ENCODE measurements at regions not wholly inside any gene's neighbourhood (a gene's known extent, or its start where the extent isn't known, plus 50 kb on each side); places are given as distances from the start of the nearest gene placed in this dataset.

DNA sequence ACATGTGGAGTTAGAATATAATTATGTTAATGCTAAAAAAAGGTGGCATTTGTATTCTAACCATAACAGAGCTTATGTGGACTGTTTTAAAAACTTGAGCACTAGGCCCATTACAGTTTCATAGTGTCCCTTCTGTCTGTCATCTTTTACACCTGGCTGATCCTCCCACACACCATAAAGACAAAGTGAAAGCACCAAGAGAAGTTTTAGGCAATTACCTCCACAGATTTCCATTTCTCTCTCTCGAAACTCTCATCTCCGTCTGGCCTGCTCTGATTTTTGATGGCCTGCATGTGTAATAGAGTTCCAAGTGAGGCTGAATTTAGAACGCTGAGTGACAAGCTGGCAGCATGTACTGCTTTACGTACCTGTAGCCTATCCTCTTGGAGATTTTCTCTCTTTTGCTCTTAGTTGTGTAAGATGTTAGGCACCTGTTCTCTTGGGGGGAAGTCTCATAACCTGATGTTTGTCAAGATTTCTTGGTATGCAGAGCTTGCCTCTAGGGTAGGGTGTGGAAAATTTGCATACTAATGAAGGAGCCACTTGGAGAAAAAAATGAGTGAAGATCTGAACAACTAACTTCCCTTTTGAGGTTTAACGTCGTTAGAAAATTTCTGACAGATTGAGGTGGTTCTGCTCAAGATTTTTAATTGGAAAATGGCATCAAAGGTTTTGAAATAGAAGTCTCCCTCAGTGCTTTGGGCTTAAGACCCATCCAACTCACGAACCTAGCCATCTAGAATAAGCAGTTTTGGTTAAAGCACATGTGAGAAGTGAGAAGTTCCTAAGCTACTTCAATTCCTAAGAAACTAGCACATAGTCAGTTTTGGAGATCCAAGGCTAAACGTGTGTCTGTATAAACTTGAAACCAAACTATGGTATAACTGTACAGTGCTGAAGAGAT, 57.6 kb upstream of the RAP1GDS1 start:
- no peaks in the 10 kb centered on the region for H3K9me3 ChIP-seq (ENCODE audit: insufficient read depth, low read depth, low read length)
- no peaks in the 10 kb centered on the region for H3K27me3 ChIP-seq (ENCODE audit: insufficient read depth, low read length)
- Mint-ChIP-seq H3K27me3 (ENCODE audit: low read depth, unreplicated experiment) (no peaks in the 10 kb centered on the region), H3K4me3 (ENCODE audit: unreplicated experiment) (no peak overlapping the region), H3K27ac (ENCODE audit: unreplicated experiment) (no peak overlapping the region), H3K4me1 (ENCODE audit: low read depth, unreplicated experiment) (no peaks in the 10 kb centered on the region), H3K36me3 (ENCODE audit: low read depth, unreplicated experiment) (no peaks in the 10 kb centered on the region), H3K9me3 (ENCODE audit: unreplicated experiment) (peaks cover 3% of the 10 kb centered on the region)
- no peak overlapping the region for H3K27ac ChIP-seq (ENCODE audit: low read depth, low read length)
- H2AFZ ChIP-seq (ENCODE audit: low read depth, low read length), result no peak overlapping the region
- FAIRE-seq (no peak), DNase-seq (ENCODE audit: low read depth) (no peak)
- H3K79me2 ChIP-seq (ENCODE audit: insufficient read depth, low read length), result no peaks in the 10 kb centered on the region
- no peaks in the 10 kb centered on the region for H4K20me1 ChIP-seq (ENCODE audit: insufficient read depth, low read length)
- H3K4me1 ChIP-seq (ENCODE audit: insufficient read depth, low read length), result no peaks in the 10 kb centered on the region
- H3K36me3 ChIP-seq (ENCODE audit: insufficient read depth, low read length), result no peaks in the 10 kb centered on the region
- no peak overlapping the region for H3K4me3 ChIP-seq (ENCODE audit: insufficient read depth, low read depth, low read length)
- H3K4me2 ChIP-seq (ENCODE audit: low read length), result no peak overlapping the region
- no peak overlapping the region for H3K9ac ChIP-seq (ENCODE audit: low read length)
- TF ChIP-seq EZH2 (IDR thresholded peaks at IDR 0.05; ENCODE audit: insufficient read depth, low read length), result no peak
- TF ChIP-seq, protein P1, sequence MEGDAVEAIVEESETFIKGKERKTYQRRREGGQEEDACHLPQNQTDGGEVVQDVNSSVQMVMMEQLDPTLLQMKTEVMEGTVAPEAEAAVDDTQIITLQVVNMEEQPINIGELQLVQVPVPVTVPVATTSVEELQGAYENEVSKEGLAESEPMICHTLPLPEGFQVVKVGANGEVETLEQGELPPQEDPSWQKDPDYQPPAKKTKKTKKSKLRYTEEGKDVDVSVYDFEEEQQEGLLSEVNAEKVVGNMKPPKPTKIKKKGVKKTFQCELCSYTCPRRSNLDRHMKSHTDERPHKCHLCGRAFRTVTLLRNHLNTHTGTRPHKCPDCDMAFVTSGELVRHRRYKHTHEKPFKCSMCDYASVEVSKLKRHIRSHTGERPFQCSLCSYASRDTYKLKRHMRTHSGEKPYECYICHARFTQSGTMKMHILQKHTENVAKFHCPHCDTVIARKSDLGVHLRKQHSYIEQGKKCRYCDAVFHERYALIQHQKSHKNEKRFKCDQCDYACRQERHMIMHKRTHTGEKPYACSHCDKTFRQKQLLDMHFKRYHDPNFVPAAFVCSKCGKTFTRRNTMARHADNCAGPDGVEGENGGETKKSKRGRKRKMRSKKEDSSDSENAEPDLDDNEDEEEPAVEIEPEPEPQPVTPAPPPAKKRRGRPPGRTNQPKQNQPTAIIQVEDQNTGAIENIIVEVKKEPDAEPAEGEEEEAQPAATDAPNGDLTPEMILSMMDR (IDR thresholded peaks at IDR 0.05; ENCODE audit: insufficient read depth, low read depth, low read length), result no peak

DNA sequence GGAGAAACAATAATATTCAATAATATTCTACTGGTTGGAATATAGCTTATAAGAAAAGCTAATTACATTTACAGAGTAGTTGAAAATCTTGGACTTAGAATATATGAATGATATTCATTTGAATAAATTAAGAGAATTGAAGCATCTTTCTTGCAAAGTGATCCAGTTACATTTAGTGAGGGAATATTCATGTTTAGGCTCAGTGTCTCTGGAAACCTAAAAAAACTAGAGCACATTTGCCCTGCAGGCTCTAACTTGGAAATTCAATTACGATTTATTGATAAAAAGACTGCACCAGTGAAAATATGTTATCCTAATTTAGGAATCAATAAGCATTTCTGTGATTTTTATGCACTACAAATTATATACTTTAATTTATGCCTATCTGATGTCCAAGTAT, 58.3 kb upstream of the RAP1GDS1 start:
- H3K4me3 ChIP-seq (ENCODE audit: insufficient read depth, low read depth, low read length), result no peak overlapping the region
- H3K4me3 Mint-ChIP-seq (ENCODE audit: unreplicated experiment), result no peak overlapping the region
- H3K36me3 Mint-ChIP-seq (ENCODE audit: low read depth, unreplicated experiment), result no peaks in the 10 kb centered on the region
- H3K27me3 ChIP-seq (ENCODE audit: insufficient read depth, low read length), result no peaks in the 10 kb centered on the region
- TF ChIP-seq, protein P1 (IDR thresholded peaks at IDR 0.05; ENCODE audit: insufficient read depth, low read depth, low read length), result no peak
- TF ChIP-seq EZH2 (IDR thresholded peaks at IDR 0.05; ENCODE audit: insufficient read depth, low read length), result no peak
- H3K27ac Mint-ChIP-seq (ENCODE audit: unreplicated experiment), result no peak overlapping the region
- no peak overlapping the region for H3K9ac ChIP-seq (ENCODE audit: low read length)
- H3K79me2 ChIP-seq (ENCODE audit: insufficient read depth, low read length), result no peaks in the 10 kb centered on the region
- H3K4me1 ChIP-seq (ENCODE audit: insufficient read depth, low read length), result no peaks in the 10 kb centered on the region
- H4K20me1 ChIP-seq (ENCODE audit: insufficient read depth, low read length), result no peaks in the 10 kb centered on the region
- no peak overlapping the region for H3K27ac ChIP-seq (ENCODE audit: low read depth, low read length)
- no peaks in the 10 kb centered on the region for H3K4me1 Mint-ChIP-seq (ENCODE audit: low read depth, unreplicated experiment)
- no peaks in the 10 kb centered on the region for H3K9me3 ChIP-seq (ENCODE audit: insufficient read depth, low read depth, low read length)
- DNase-seq (ENCODE audit: low read depth) (no peak), FAIRE-seq (no peak)
- no peaks in the 10 kb centered on the region for H3K27me3 Mint-ChIP-seq (ENCODE audit: low read depth, unreplicated experiment)
- H3K36me3 ChIP-seq (ENCODE audit: insufficient read depth, low read length), result no peaks in the 10 kb centered on the region
- no peak overlapping the region for H2AFZ ChIP-seq (ENCODE audit: low read depth, low read length)
- H3K4me2 ChIP-seq (ENCODE audit: low read length), result no peak overlapping the region
- H3K9me3 Mint-ChIP-seq (ENCODE audit: unreplicated experiment), result peaks cover 3% of the 10 kb centered on the region

DNA sequence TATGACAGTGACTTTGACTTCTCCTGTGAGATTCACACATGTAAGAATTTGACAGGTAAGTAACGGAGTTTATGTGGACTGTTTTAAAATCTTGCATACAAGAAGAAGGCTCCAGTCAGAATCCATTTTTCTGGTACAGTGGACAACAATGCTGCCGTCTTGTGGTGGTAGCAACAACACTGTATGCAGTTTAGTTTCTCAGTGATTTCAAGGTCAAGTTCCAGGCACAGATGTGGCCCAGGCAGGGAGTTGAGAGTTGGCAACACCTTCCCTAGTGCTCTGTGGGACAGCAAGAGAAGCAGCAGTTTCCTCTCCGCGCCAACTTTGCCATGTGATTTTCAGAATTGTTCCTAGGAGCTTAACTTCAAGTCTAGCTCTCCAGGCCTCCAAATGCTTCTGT, 56.0 kb upstream of the STPG2 start:
- H4K20me1 ChIP-seq (ENCODE audit: insufficient read depth, low read length), result no peaks in the 10 kb centered on the region
- H3K4me1 ChIP-seq (ENCODE audit: insufficient read depth, low read length), result no peaks in the 10 kb centered on the region
- H3K9me3 ChIP-seq (ENCODE audit: insufficient read depth, low read depth, low read length), result no peaks in the 10 kb centered on the region
- no peak overlapping the region for H3K4me2 ChIP-seq (ENCODE audit: low read length)
- peaks cover 10% of the 10 kb centered on the region for H3K9me3 Mint-ChIP-seq (ENCODE audit: unreplicated experiment)
- no peaks in the 10 kb centered on the region for H3K4me1 Mint-ChIP-seq (ENCODE audit: low read depth, unreplicated experiment)
- no peak overlapping the region for H3K9ac ChIP-seq (ENCODE audit: low read length)
- H3K36me3 ChIP-seq (ENCODE audit: insufficient read depth, low read length), result no peaks in the 10 kb centered on the region
- no peaks in the 10 kb centered on the region for H3K79me2 ChIP-seq (ENCODE audit: insufficient read depth, low read length)
- H3K4me3 ChIP-seq (ENCODE audit: insufficient read depth, low read depth, low read length), result no peak overlapping the region
- FAIRE-seq, result no peak
- no peaks in the 10 kb centered on the region for H3K36me3 Mint-ChIP-seq (ENCODE audit: low read depth, unreplicated experiment)
- no peak for TF ChIP-seq EZH2 (IDR thresholded peaks at IDR 0.05; ENCODE audit: insufficient read depth, low read length)
- TF ChIP-seq, protein P1 (IDR thresholded peaks at IDR 0.05; ENCODE audit: insufficient read depth, low read depth, low read length), result no peak
- no peaks in the 10 kb centered on the region for H3K27me3 ChIP-seq (ENCODE audit: insufficient read depth, low read length)
- no peaks in the 10 kb centered on the region for H3K27me3 Mint-ChIP-seq (ENCODE audit: low read depth, unreplicated experiment)
- H3K4me3 Mint-ChIP-seq (ENCODE audit: unreplicated experiment), result no peak overlapping the region
- no peak for DNase-seq (ENCODE audit: low read depth)
- no peak overlapping the region for H3K27ac Mint-ChIP-seq (ENCODE audit: unreplicated experiment)
- no peak overlapping the region for H3K27ac ChIP-seq (ENCODE audit: low read depth, low read length)
- no peak overlapping the region for H2AFZ ChIP-seq (ENCODE audit: low read depth, low read length)
